ENCODE measurements at regions not wholly inside any gene's neighbourhood (a gene's known extent, or its start where the extent isn't known, plus 50 kb on each side); places are given as distances from the start of the nearest gene placed in this dataset. TPM values are rescaled to one million over a fixed set of nuclear protein-coding genes. Genes with fewer than 3 reads are reported as not detected.

- intact Hi-C loops (cut with DNase I, micrococcal nuclease) = no loop called here
- Mint-ChIP-seq H3K9me3 (peaks cover 23% of the 10 kb centered on the region), H3K27me3 (no peaks in the 10 kb centered on the region), H3K27ac (no peak overlapping the region), H3K36me3 (ENCODE audit: low read depth) (no peaks in the 10 kb centered on the region), H3K4me1 (ENCODE audit: low read depth) (no peaks in the 10 kb centered on the region), H3K4me3 (no peak overlapping the region)
- no peak overlapping the region for H3K27ac ChIP-seq (ENCODE audit: low read depth in 1 of 2, low read length in 2 of 2)
- DNase-seq = no peak
- H3K4me3 ChIP-seq (ENCODE audit: low read length) = no peak overlapping the region
- H3K36me3 ChIP-seq (ENCODE audit: insufficient read depth, low read length) = no peaks in the 10 kb centered on the region
- no peak for ATAC-seq (ENCODE audit: poor library complexity)
- H3K27me3 ChIP-seq (ENCODE audit: control insufficient read depth in 1 of 2, insufficient read depth in 2 of 2, low read length in 2 of 2) = no peaks in the 10 kb centered on the region
- TF ChIP-seq CTCF (IDR thresholded peaks at IDR 0.05) = no peak
- ChIA-PET CTCF (no interaction called here), POLR2A (no interaction called here)
- no peaks in the 10 kb centered on the region for H3K4me1 ChIP-seq (ENCODE audit: insufficient read depth, low read length)
- H3K9me3 ChIP-seq (ENCODE audit: control insufficient read depth in 1 of 2, insufficient read depth in 1 of 2, low read length in 2 of 2) = peaks cover 0 to 5% of the 10 kb centered on the region in 2 experiments
Measured at GRCh38 chr4:29467044-29467717, 1253.0 kb upstream of the PCDH7 start.

Small RNAs in the stretch of these regions (microRNA-seq; reads per million reads assigned to microRNA genes)
- not detected for gene MIR4275 (ENCODE audit: borderline microRNAs expressed, borderline replicate concordance)

All from CD4-positive, alpha-beta T cell (primary cell).